ENCODE measurements at regions not wholly inside any gene's neighbourhood (a gene's known extent, or its start where the extent isn't known, plus 50 kb on each side); places are given as distances from the start of the nearest gene placed in this dataset.
A peak's percentile ranks its signal among the peaks of the same experiment; 100 is the strongest.

- no peaks in the 10 kb centered on the region for H3K36me3 ChIP-seq (replicated peaks; ENCODE audit: control insufficient read depth, insufficient read depth, low read length)
- no peak overlapping the region for H3K4me3 ChIP-seq (ENCODE audit: insufficient read depth, low read depth, low read length)
- no peaks in the 10 kb centered on the region for H3K27me3 ChIP-seq (ENCODE audit: control insufficient read depth, insufficient read depth, low read length)
- no peak for DNase-seq
Observed at GRCh38 chr7:12870219-12870618, 182.8 kb downstream of the ARL4A start.

DNA sequence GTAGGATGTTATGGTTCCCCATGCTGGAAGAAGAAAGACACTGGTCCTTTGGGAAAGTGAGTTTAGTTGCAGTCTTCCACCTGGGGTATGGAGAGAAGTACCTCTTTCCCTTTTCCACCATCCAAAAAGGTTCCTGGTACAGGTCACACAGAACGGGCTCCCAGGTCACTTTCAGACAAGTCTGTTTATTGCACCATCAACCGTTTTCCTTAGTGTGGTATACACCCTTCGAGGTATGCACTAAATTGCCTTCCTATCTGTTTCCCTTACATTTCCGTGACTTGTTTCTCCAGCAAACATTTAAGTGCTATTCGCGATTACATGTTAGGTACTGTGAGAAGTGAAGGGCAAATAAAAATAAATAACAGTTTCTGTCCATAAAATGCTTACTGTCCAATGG, 185.1 kb downstream of the ARL4A start:
- Histone ChIP-seq H3K4me3 (ENCODE audit: insufficient read depth, low read depth, low read length) (no peak overlapping the region), H3K27me3 (ENCODE audit: control insufficient read depth, insufficient read depth, low read length) (no peaks in the 10 kb centered on the region), H3K36me3 (replicated peaks; ENCODE audit: control insufficient read depth, insufficient read depth, low read length) (no peaks in the 10 kb centered on the region)
- DNase-seq = no peak

DNA sequence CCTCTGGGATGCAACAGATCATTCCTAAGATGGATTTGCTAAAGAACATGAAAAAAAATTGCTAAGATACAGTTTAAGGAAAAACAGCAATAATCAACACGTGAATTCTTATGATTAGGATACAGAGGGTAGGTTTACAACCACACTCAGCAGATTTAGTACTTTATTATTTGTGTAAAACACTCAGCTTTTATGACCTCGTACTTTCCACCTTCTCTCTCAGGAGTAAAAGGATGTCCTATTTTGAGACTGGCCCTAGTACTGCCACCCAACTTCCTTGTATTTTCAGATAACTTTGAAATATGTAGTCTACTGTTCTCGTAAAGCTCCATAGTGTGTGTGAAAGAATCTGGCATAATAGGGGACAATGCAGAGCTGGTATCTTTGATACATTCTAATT, 186.1 kb downstream of the ARL4A start:
- Histone ChIP-seq H3K27me3 (ENCODE audit: control insufficient read depth, insufficient read depth, low read length) (no peaks in the 10 kb centered on the region), H3K36me3 (replicated peaks; ENCODE audit: control insufficient read depth, insufficient read depth, low read length) (no peaks in the 10 kb centered on the region), H3K4me3 (ENCODE audit: insufficient read depth, low read depth, low read length) (no peak overlapping the region)
- no peak for DNase-seq

- Histone ChIP-seq H3K27me3 (ENCODE audit: control insufficient read depth, insufficient read depth, low read length) (no peaks in the 10 kb centered on the region), H3K36me3 (replicated peaks; ENCODE audit: control insufficient read depth, insufficient read depth, low read length) (no peaks in the 10 kb centered on the region), H3K4me3 (ENCODE audit: insufficient read depth, low read depth, low read length) (no peak overlapping the region)
- DNase-seq = no peak
Observed at GRCh38 chr7:12879139-12879538, 191.7 kb downstream of the ARL4A start.

GRCh38 chr7:12881712-12882111, 194.3 kb downstream of the ARL4A start:
- DNase-seq = no peak
- Histone ChIP-seq H3K4me3 (ENCODE audit: insufficient read depth, low read depth, low read length) (no peak overlapping the region), H3K27me3 (ENCODE audit: control insufficient read depth, insufficient read depth, low read length) (no peaks in the 10 kb centered on the region)

GRCh38 chr7:12882710-12883109, 195.3 kb downstream of the ARL4A start:
- Histone ChIP-seq H3K27me3 (ENCODE audit: control insufficient read depth, insufficient read depth, low read length) (no peaks in the 10 kb centered on the region), H3K4me3 (ENCODE audit: insufficient read depth, low read depth, low read length) (no peak overlapping the region), H3K36me3 (replicated peaks; ENCODE audit: control insufficient read depth, insufficient read depth, low read length) (no peaks in the 10 kb centered on the region)
- no peak for DNase-seq

More at GRCh38 chr7:12881712-12882111, 194.3 kb downstream of the ARL4A start:
- H3K36me3 ChIP-seq (replicated peaks; ENCODE audit: control insufficient read depth, insufficient read depth, low read length) = no peaks in the 10 kb centered on the region

DNA sequence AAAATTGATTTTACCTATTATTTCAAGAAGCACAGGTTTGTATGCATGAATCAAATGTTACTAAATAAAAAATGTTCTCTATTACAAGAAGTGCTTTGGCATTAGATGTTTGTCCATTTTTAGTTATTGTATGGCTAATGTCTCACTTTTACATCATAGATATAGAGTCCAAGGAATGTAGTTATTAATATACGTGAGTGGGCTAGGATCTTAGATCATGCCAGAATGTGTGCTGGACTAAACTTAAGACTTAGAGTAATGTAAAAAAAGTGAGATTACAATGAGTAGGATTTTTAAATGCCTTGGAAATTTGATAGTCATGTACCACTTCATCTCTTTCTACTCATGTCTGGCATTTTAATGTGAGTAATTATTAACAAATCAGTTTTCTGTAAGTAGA, 196.6 kb downstream of the ARL4A start:
- no peak for DNase-seq
- Histone ChIP-seq H3K36me3 (replicated peaks; ENCODE audit: control insufficient read depth, insufficient read depth, low read length) (no peaks in the 10 kb centered on the region), H3K4me3 (ENCODE audit: insufficient read depth, low read depth, low read length) (no peak overlapping the region), H3K27me3 (ENCODE audit: control insufficient read depth, insufficient read depth, low read length) (no peaks in the 10 kb centered on the region)

GRCh38 chr7:12884856-12885440, 197.5 kb downstream of the ARL4A start:
- Histone ChIP-seq H3K4me3 (ENCODE audit: insufficient read depth, low read depth, low read length) (no peak overlapping the region), H3K36me3 (replicated peaks; ENCODE audit: control insufficient read depth, insufficient read depth, low read length) (no peaks in the 10 kb centered on the region), H3K27me3 (ENCODE audit: control insufficient read depth, insufficient read depth, low read length) (no peaks in the 10 kb centered on the region)
- no peak for DNase-seq

- Histone ChIP-seq H3K36me3 (replicated peaks; ENCODE audit: control insufficient read depth, insufficient read depth, low read length) (no peaks in the 10 kb centered on the region), H3K4me3 (ENCODE audit: insufficient read depth, low read depth, low read length) (no peak overlapping the region), H3K27me3 (ENCODE audit: control insufficient read depth, insufficient read depth, low read length) (no peaks in the 10 kb centered on the region)
- no peak for DNase-seq
Observed at GRCh38 chr7:12888717-12889116, 201.3 kb downstream of the ARL4A start.

- Histone ChIP-seq H3K27me3 (ENCODE audit: control insufficient read depth, insufficient read depth, low read length) (no peaks in the 10 kb centered on the region), H3K36me3 (replicated peaks; ENCODE audit: control insufficient read depth, insufficient read depth, low read length) (no peaks in the 10 kb centered on the region), H3K4me3 (ENCODE audit: insufficient read depth, low read depth, low read length) (no peak overlapping the region)
- DNase-seq = no peak
Observed at GRCh38 chr7:12889391-12889790, 202.0 kb downstream of the ARL4A start.

DNA sequence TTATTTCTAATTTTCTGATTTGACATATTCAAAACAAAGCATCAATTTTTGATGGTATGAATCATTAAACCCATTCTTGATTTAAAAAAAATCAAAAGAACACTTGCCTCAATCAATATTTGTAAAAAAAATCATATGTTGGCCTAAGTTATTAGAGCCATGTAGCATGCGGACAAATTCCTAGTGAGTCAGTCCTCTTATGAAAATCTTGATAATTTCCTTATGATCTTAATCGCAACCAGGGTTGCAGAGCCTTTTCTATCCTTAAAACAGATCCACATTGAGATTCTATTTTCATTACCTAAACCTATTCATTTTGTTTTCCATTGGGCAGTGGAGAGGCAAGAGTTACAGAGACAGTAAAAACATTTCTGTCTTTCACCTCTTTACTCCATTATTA, 203.2 kb downstream of the ARL4A start:
- DNase-seq = no peak
- no peak overlapping the region for H3K4me3 ChIP-seq (ENCODE audit: insufficient read depth, low read depth, low read length)
- H3K36me3 ChIP-seq (replicated peaks; ENCODE audit: control insufficient read depth, insufficient read depth, low read length) = no peaks in the 10 kb centered on the region
- no peaks in the 10 kb centered on the region for H3K27me3 ChIP-seq (ENCODE audit: control insufficient read depth, insufficient read depth, low read length)

DNA sequence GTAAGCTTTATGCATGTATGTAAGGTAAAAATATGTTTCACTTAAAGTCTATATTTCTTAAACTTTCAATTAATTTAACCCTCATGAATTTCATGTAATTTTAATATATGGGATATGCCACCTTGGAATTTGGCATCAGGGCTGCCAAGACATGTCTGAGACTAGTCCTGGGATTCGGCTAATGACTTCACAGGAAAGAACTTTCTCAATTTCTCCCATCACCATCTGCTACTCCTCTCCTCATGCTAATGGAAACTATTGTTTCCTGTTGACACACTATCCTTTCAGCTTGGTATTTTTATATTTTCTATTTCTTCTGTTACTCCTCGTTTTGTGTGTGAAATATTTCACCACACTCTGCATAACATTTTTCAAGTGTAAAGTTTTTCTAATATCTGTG, 205.9 kb downstream of the ARL4A start:
- DNase-seq = no peak
- Histone ChIP-seq H3K36me3 (replicated peaks; ENCODE audit: control insufficient read depth, insufficient read depth, low read length) (no peaks in the 10 kb centered on the region), H3K27me3 (ENCODE audit: control insufficient read depth, insufficient read depth, low read length) (no peaks in the 10 kb centered on the region), H3K4me3 (ENCODE audit: insufficient read depth, low read depth, low read length) (no peak overlapping the region)

DNA sequence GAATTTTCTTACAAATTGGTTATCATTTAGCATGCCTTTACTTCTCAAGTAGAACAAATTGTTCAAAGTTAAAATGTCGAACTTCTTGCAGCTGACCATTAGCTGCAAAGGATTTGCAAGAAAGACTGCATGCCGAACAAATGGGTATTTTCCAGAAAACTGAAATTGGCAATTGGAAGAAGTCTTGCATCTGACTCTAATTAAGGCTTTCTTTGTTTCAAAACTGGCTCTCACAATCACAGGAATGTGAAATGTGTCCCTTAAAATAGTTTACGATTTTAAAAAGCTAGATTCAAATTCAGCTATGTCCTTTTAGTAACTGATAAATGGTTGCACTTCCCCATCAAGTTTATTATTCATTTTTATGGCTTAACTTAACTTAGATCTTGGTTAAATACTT, 207.9 kb downstream of the ARL4A start:
- DNase-seq = no peak
- Histone ChIP-seq H3K27me3 (ENCODE audit: control insufficient read depth, insufficient read depth, low read length) (no peaks in the 10 kb centered on the region), H3K4me3 (ENCODE audit: insufficient read depth, low read depth, low read length) (no peak overlapping the region), H3K36me3 (replicated peaks; ENCODE audit: control insufficient read depth, insufficient read depth, low read length) (no peaks in the 10 kb centered on the region)

DNA sequence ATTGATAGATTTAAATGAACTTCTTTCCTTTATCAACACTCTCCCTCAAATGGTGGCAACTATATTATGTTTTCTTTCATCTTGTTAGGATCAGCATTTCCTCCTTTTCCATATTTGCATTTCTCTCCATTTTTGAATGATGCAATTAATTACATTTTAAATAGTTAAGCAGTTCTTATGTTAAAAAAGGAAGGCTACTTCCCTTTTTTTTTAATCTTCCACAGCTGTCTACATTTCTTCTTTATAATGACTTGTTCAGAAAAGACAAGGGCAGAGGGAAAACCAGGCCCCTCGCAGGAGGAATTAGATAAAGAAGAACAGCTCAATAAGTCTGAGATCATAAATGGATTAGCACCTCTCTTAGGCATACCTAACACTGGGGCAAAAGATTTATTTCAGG, 208.9 kb downstream of the ARL4A start:
- no peaks in the 10 kb centered on the region for H3K27me3 ChIP-seq (ENCODE audit: control insufficient read depth, insufficient read depth, low read length)
- no peak for DNase-seq
- no peaks in the 10 kb centered on the region for H3K36me3 ChIP-seq (replicated peaks; ENCODE audit: control insufficient read depth, insufficient read depth, low read length)
- no peak overlapping the region for H3K4me3 ChIP-seq (ENCODE audit: insufficient read depth, low read depth, low read length)

DNA sequence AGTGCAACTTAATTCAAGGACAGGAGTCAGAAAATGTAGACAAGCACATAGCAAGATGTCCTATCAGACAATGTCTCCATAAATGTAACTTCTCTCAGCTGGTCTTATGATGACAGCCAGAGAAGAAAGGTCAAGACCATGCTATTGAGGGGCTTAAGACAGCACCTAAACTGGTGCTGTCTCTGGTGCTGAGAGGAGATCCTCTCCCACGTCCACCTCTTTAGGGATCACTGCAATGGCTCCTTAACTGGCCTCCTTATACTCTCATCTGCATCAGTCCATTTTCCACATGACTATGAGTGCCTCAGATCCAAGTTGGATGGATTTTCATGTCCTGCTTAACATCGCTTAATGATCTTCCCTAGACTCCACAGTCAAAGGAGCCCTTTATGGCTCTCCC, 210.6 kb downstream of the ARL4A start:
- DNase-seq = peak; percentile 18
- H3K36me3 ChIP-seq (replicated peaks; ENCODE audit: control insufficient read depth, insufficient read depth, low read length) = no peaks in the 10 kb centered on the region
- no peak overlapping the region for H3K4me3 ChIP-seq (ENCODE audit: insufficient read depth, low read depth, low read length)
- no peaks in the 10 kb centered on the region for H3K27me3 ChIP-seq (ENCODE audit: control insufficient read depth, insufficient read depth, low read length)

DNA sequence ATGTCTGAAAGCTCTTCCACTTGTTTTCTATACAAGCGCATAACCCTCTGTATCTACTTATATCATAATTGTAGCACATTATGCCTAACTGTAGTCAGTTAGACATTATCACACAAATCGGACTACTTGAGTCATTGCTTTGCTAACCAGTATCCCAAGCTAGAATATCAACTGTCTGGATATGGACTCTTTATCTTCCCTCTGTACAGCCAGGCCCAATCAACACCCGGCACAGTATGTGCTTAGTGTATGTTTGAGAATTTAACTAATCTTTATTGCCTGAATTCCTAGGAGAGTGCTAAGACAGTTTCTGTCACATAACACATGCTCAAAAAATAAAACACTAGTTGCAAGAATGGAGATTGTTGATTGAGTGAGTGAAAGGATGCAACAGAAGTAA, 211.2 kb downstream of the ARL4A start:
- no peaks in the 10 kb centered on the region for H3K27me3 ChIP-seq (ENCODE audit: control insufficient read depth, insufficient read depth, low read length)
- H3K4me3 ChIP-seq (ENCODE audit: insufficient read depth, low read depth, low read length) = no peak overlapping the region
- DNase-seq = no peak
- no peaks in the 10 kb centered on the region for H3K36me3 ChIP-seq (replicated peaks; ENCODE audit: control insufficient read depth, insufficient read depth, low read length)

All from H7 (cell line).